Stimulated activated CD8-positive, alpha-beta memory T cell treated with anti-CD3 and anti-CD28 coated beads, Interleukin-12 subunit alpha, Interleukin-12 subunit beta, amount 100 ng/mL, for 4 hours (primary cell): ENCODE measurements at regions not wholly inside any gene's neighbourhood (a gene's known extent, or its start where the extent isn't known, plus 50 kb on each side); places are given as distances from the start of the nearest gene placed in this dataset.

Experiments
- DNase-seq: peaks from one replicate; pipeline ENCODE4 v3.0.0-alpha.2; 2020; ENCODE audit warnings: low read depth

- DNase-seq, result no peak
Observed at GRCh38 chr2:16021611-16022363, 81.4 kb downstream of the MYCN start.

DNA sequence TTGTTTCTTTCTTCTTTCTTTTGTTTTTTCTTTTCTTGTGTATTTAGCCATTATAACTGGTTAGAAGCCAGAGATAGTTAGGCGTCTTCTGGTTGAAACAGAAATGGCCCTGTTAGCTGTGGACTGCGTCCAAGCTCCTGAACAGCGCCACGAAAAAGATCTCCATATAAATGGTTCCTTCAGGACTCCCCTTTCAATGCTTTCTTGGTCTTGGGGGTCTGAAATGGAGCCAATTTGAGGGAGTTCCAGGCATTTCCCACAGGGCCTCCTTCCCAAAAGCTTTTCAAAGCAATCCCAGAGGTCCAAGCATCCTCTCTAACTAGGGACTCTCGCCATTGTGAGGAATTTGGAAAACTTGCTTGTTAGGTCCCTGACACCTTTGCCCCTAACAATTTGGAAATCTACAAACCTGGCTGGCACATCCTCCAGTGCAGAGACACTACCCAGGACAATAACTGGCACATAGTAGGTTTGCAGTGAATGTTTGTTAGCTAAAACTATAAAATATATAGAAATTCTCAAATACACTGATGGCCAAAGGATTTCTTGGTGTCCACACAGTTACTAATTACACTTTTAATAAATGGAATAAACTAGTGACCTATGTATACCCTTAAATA is 80.1 kb downstream of the MYCN start:
- no peak for DNase-seq

DNA sequence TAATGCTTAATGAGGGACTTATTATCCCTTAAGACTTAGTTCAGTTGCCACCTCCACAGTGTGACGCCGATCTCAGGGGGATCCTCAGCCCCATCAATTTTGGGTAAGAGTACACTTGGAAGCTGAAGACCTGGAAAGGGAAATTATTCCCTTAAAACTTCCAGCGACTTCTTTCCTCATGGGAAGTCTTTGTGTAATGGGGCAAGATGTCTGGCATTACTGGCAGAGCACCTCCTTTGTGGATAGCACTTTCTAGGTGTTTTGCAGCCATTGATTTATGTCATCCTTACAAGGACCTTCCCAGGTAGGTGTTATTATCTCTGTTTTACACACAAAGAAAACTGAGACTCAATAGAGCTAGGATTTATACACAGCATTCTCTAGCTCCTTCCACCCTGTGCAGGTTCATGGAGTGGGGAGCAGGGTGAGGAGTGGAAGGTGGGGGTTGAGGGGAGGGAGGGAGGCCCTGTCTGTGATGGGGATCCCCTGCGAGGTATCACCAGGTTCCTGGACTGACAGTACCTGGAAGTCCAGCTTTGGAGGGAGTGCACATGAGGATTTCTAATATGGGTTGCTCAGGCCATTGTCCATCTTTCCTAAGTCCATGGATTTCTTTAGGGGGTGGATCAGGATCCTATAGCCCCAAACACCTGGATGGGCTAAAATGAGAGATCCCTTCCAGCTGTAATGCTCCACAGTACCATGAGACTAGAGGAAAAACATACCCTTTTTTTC is 79.4 kb downstream of the MYCN start:
- DNase-seq, result no peak

DNA sequence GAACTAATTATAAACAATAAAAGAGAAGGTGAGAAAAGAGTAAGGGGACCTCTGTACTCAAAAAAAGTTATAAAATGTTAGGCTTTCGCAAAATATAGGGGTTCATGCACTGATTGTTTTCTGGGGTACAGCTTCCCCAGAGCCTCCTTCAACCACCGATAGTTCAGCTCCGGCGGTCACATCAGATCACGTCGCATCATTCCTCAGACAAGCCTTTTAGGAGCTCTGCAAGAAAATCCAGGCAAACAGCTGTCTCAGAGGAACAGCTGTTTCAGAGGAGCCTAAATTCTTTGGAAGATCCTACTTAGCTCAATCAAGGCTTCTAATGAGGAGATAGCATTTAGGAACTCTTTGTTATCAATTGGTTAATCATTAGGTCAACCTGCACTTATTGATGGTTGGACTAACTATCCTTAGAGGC is 78.7 kb downstream of the MYCN start:
- no peak for DNase-seq

GRCh38 chr2:16018277-16019059 is 78.1 kb downstream of the MYCN start:
- DNase-seq, result no peak

GRCh38 chr2:16016282-16016681 is 75.9 kb downstream of the MYCN start:
- DNase-seq, result no peak

DNA sequence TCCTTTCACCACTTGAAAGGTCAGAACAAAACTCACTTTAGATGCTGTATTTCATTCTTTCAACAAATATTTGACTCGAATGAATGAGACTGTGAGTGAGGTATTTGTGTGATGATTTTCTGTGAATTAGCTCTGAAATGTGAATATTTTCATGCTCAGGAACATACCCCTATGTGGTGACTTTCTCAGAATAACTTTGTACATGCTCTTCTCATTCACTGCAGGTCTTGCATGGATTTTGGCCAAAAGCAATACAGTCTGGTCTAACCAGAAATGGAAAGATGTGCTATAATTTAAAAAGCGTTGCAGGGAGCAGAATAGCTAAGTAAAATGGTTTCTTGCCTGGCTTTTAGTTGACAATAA is 75.5 kb downstream of the MYCN start:
- DNase-seq, result no peak

GRCh38 chr2:16015210-16015902 is 75.0 kb downstream of the MYCN start:
- DNase-seq, result no peak

DNA sequence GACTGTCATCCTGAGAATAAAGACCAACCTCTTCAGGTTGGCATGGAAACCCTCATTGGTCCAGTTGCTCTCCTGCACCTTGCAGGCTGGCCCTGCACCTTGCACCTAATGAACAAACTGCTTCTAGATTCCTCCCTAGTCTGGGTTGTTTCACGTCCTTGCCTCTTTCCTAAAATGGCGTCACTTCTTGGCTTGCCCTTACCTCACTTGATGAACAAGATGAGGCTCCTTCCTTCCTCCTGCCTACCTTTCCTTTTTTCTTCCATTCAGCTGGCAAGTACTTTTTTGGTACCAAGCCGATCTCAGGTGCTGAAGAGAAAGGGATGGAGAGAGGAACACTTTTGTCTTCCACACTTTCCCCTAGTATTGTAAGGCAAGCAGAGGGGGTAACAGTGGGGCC is 74.5 kb downstream of the MYCN start:
- DNase-seq, result no peak

DNA sequence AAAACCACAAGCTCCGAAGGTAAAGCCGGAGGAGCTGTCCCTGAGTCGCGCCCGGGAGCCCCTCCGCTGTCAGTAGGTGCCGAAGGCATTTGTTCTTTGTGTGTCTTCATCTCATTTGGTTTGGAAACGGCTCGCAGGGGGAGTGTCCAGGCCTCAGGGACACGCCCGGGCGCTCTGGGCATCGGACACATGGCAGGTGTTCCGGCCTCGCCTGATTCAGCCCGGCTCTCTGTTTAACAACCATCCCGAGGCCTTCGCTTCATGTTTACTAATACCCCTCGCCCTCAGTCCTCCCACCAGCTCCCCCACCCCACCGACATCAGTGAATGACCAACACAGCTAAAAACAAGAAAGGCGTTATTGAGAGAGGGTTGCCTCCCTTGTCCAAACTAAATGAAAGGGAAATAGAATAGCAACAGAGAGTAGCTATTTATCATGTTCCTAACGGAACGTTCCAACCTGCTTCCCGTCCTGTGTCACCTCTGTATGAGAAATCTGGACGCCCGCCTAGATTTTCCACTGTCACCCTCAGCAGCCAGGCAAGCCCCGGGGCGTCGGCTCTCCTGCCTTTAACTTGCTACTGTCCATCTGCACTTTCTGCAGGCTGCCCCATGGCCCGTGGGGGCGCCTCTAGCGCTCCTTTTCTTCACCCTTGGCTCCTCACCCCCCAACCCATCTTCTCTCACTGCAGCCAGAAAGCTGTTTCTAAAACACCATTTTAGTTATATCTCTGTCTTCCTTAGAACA is 73.9 kb downstream of the MYCN start:
- DNase-seq, result no peak

GRCh38 chr2:16013359-16013911 is 73.1 kb downstream of the MYCN start:
- DNase-seq, result no peak

GRCh38 chr2:16012626-16013358 is 72.4 kb downstream of the MYCN start:
- no peak for DNase-seq

GRCh38 chr2:16012029-16012596 is 71.8 kb downstream of the MYCN start:
- DNase-seq, result no peak

- no peak for DNase-seq
Observed at GRCh38 chr2:16011621-16011960, 71.2 kb downstream of the MYCN start.

DNA sequence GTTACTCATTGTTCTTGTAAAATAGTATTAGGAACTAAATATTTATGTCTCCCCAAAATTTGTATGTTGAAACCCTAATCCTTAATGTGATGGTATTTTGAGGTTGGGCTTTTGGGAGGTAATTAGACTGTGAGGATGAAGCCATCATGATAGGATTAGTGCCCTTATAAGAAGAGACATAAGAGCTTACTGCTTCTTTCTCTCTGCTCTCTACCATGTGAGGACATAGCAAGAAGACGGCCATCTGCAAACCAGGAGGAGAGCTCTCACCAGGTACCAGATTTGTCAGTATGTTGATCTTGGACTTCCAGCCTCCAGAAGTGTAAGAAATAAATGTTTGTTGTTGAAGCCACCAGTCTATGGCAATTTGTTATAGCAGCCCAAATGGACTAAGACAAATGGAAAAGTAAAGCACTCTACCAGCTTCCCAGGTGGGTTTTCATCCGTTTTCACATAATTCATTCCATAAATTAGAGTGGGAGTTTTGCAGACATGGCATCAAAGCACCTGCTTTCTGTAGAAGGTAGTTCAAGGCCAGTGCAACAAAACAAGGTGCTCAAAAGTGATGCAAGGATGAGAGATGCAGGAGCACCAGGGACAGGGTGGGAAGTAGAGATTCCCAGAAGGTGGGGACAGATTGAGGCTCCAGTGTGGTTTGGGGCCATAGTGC is 70.7 kb downstream of the MYCN start:
- DNase-seq, result no peak

DNA sequence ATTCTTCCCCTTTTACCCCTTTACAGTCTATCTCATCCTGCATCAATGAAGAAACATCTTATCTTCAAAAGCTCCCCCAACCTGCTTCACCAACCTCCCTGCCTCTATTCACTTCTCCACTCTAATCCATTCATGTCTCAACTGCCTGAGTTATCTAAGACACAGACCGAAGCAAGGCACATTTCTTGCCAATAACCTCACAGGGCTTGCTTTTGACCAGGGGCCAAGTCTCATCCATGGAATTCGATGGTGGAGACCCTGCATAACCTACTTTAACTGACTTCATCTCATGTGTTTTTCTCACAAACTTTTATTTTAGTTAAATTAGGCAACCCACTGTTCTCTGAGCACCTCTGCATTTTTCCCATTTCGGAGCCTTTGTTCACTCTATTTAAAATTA is 69.7 kb downstream of the MYCN start:
- DNase-seq, result no peak

DNA sequence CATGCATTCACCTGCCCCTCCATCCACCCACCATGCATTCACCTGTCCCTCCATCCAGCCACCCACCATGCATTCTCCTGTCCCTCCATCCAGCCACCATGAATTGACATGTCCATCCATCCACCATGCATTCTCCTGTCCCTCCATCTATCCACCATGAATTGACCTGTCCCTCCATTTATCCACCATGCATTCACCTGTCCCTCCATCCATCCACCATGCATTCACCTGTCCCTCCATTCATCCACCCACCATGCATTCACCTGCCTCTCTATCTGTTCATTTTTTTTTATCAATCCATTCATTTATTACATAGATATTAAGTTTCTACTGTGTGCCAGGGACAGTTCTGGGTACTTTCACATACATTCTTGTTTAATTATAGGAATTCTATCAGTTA is 69.2 kb downstream of the MYCN start:
- no peak for DNase-seq

GRCh38 chr2:16008856-16009255 is 68.5 kb downstream of the MYCN start:
- no peak for DNase-seq

DNA sequence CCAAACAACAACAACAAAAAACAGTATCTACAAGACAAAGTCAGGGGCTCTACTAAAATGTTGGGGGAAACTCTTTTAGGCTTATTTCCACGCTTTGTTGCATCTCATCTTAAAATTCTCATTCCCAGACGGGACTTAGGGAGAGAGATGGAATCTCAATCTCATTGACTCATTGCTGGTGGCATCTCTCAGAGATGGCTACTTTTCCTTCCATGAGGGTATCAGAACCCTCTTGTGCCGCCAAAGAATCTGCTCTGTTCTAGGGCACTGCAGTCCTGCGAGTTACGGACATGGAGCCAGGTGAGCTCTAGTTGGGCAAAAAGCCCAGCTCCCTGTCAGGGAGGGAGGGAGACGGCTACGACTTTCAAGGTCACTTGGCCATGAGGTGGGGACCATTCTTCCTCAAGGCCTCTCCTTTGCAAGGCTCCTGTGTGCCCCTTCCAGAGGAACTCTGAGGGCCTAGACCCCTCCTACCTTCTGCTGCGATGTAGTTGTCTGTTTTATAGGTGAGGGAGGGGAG is 68.0 kb downstream of the MYCN start:
- DNase-seq, result no peak
